Suprapubic skin (tissue), 4 donors: ENCODE measurements at regions not wholly inside any gene's neighbourhood (a gene's known extent, or its start where the extent isn't known, plus 50 kb on each side); places are given as distances from the start of the nearest gene placed in this dataset.

Experiments used
- EP300 ChIP-seq: sonication (generic); formaldehyde crosslinking; IDR thresholded peaks from one replicate; pipeline ENCODE4 v1.6.1; 2017; ENCODE audit warnings: antibody characterized with exemption
- POLR2A ChIP-seq, 2 donors: fragments of 450-650 bp; IDR thresholded peaks; one replicate each; pipeline ENCODE4 v1.6.1; 2017; ENCODE audit warnings: antibody characterized with exemption in 2 of 2, mild to moderate bottlenecking in 2 of 2, moderate library complexity in 2 of 2
- POLR2AphosphoS5 ChIP-seq, 3 donors: sonication (generic); formaldehyde crosslinking; IDR thresholded peaks; one replicate each; pipeline ENCODE4 v1.6.1; 2017; ENCODE audit warnings: antibody characterized with exemption in 3 of 3
- TF ChIP-seq, protein P1 (sequence below), 2 donors: fragments of 200-600 bp in 1 of 2; fragments of 450-650 bp in 1 of 2; sonication (generic) in 1 of 2; IDR thresholded peaks; one replicate each; pipeline ENCODE4 v1.5.1; 2016 to 2019; ENCODE audit warnings: antibody characterized with exemption in 2 of 2, mild to moderate bottlenecking in 1 of 2, moderate library complexity in 1 of 2

DNA sequence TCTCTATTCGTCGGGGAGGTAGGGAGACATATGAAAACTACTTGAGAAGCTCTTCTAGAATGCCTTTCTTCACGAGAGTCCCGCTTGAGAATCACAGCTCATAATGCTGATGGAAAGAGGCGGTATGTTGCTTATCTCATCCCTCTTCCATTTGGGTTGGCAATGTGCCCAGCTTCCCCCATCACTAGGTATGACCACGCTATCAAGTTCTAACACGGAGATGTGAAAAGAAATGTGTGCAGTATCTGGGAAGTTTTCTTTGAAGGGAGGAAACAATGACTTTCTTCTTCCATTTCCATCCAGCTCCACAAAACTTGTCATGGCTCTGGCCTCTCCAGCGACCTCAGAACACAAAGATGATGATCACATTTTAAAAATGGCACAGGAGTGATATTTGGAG lies 742.4 kb downstream of the DCDC2C start:
- TF ChIP-seq, protein P1, sequence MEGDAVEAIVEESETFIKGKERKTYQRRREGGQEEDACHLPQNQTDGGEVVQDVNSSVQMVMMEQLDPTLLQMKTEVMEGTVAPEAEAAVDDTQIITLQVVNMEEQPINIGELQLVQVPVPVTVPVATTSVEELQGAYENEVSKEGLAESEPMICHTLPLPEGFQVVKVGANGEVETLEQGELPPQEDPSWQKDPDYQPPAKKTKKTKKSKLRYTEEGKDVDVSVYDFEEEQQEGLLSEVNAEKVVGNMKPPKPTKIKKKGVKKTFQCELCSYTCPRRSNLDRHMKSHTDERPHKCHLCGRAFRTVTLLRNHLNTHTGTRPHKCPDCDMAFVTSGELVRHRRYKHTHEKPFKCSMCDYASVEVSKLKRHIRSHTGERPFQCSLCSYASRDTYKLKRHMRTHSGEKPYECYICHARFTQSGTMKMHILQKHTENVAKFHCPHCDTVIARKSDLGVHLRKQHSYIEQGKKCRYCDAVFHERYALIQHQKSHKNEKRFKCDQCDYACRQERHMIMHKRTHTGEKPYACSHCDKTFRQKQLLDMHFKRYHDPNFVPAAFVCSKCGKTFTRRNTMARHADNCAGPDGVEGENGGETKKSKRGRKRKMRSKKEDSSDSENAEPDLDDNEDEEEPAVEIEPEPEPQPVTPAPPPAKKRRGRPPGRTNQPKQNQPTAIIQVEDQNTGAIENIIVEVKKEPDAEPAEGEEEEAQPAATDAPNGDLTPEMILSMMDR (IDR thresholded peaks at IDR 0.05): no peak
- no peak for TF ChIP-seq EP300
- no peak for TF ChIP-seq POLR2AphosphoS5 (IDR thresholded peaks at IDR 0.05)
- TF ChIP-seq POLR2A (IDR thresholded peaks at IDR 0.05): no peak
